Activated CD8-positive, alpha-beta memory T cell treated with anti-CD3 and anti-CD28 coated beads for 36 hours (primary cell): ENCODE measurements at regions not wholly inside any gene's neighbourhood (a gene's known extent, or its start where the extent isn't known, plus 50 kb on each side); places are given as distances from the start of the nearest gene placed in this dataset.
"Not testable (repeated sequence)": the region's sequence is repeated elsewhere in the genome, so short reads cannot be mapped to it uniquely, and the experiment has no call there.

Source experiments
- CTCF ChIA-PET: fragments of 350-600 bp; sonication (Branson Sonifier 250); formaldehyde crosslinking; loops from one replicate; lab custom pipeline; 2021; ENCODE audit warnings: antibody characterized with exemption; lab: Charles Lee
- POLR2A ChIA-PET: fragments of 350-600 bp; sonication (Branson Sonifier 250); formaldehyde crosslinking; loops from one replicate; lab custom pipeline; 2021; ENCODE audit warnings: antibody characterized with exemption; lab: Charles Lee

- CTCF ChIA-PET = no interaction called here
Observed at GRCh38 chr16:14384745-14385144, 245.3 kb downstream of the PARN start.

GRCh38 chr16:14383844-14384243 is 246.2 kb downstream of the PARN start:
- CTCF ChIA-PET, POLR2A ChIA-PET: not testable (repeated sequence)

More at GRCh38 chr16:14384745-14385144, 245.3 kb downstream of the PARN start:
- POLR2A ChIA-PET = no interaction called here

- CTCF ChIA-PET = interaction anchor here (0.6 kb wide), 1 partner anchor 24 kb away, joined by 4 read pairs; no protein-coding TSS in a partner anchor
Observed at GRCh38 chr16:14378689-14379467, 251.2 kb downstream of the PARN start.

GRCh38 chr16:14378131-14378551 is 251.9 kb downstream of the PARN start:
- ChIA-PET POLR2A (no interaction called here), CTCF (interaction anchor here (0.6 kb wide), 1 partner anchor 23 kb away, joined by 4 read pairs; no protein-coding TSS in a partner anchor)

More at GRCh38 chr16:14378689-14379467, 251.2 kb downstream of the PARN start:
- POLR2A ChIA-PET = no interaction called here

GRCh38 chr16:14377326-14377725 is 252.7 kb downstream of the PARN start:
- POLR2A ChIA-PET = no interaction called here
- CTCF ChIA-PET = no interaction called here

DNA sequence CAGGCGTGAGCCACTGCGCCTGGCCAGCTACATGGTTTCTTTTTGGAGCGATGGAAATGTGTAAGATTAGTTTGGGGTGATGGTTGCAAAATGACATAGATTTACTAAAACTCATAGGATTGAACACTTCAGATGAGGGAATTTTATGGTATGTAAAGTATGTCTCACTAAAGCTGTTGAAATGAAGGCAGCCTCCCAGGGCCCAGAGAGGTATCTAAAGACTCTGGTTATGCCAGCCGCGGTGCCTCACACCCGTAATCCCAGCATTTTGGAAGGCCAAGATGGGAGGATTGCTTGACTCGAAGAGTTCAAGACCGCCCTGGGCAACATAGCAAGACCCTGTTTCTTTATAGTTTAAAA is 254.9 kb downstream of the PARN start:
- ChIA-PET CTCF (no interaction called here), POLR2A (no interaction called here)

DNA sequence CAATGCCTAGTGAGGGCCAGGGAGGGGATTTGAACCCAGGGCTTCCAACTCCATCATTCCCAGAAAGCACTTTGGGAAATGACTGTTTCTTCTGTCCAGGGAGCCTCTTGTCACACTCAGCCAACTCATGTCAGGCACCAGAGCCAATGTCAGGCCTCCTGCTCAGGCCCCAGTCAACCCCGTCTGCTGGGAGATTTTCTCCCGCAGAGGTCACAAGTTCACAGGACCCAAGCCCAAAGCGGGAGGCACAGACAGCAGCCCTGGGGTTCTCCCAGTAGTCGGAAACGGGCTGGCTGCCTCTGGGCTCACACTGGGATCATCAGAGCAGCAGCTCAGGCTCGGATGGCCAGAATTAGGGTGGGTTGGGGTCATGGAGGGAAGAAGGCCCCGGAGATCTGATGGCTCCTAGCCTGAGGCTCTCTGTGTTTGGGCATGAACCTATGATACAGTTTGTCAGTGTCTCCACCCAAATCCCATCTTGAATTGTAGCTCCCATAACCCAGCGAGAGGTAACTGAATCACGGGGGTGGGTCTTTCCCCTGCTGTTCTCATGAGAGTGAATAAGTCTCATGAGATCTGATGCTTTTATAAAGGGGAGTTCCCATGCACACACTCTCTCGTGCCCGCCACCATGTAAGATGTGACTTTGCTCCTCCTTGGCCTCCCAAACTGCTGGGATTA is 255.5 kb downstream of the PARN start:
- ChIA-PET POLR2A (no interaction called here), CTCF (no interaction called here)

- ChIA-PET POLR2A (no interaction called here), CTCF (no interaction called here)
Observed at GRCh38 chr16:14373896-14374295, 256.2 kb downstream of the PARN start.

GRCh38 chr16:14373406-14373805 is 256.7 kb downstream of the PARN start:
- ChIA-PET POLR2A (no interaction called here), CTCF (no interaction called here)

GRCh38 chr16:14372471-14372870 is 257.6 kb downstream of the PARN start:
- ChIA-PET CTCF (no interaction called here), POLR2A (no interaction called here)

GRCh38 chr16:14371778-14372431 is 258.2 kb downstream of the PARN start:
- ChIA-PET POLR2A (no interaction called here), CTCF (no interaction called here)

- ChIA-PET CTCF (no interaction called here), POLR2A (no interaction called here)
Observed at GRCh38 chr16:14370736-14371234, 259.3 kb downstream of the PARN start.

GRCh38 chr16:14369734-14370598 is 260.1 kb downstream of the PARN start:
- CTCF ChIA-PET = no interaction called here
- POLR2A ChIA-PET = no interaction called here

GRCh38 chr16:14368399-14368798 is 261.7 kb downstream of the PARN start:
- ChIA-PET CTCF (no interaction called here), POLR2A (no interaction called here)

DNA sequence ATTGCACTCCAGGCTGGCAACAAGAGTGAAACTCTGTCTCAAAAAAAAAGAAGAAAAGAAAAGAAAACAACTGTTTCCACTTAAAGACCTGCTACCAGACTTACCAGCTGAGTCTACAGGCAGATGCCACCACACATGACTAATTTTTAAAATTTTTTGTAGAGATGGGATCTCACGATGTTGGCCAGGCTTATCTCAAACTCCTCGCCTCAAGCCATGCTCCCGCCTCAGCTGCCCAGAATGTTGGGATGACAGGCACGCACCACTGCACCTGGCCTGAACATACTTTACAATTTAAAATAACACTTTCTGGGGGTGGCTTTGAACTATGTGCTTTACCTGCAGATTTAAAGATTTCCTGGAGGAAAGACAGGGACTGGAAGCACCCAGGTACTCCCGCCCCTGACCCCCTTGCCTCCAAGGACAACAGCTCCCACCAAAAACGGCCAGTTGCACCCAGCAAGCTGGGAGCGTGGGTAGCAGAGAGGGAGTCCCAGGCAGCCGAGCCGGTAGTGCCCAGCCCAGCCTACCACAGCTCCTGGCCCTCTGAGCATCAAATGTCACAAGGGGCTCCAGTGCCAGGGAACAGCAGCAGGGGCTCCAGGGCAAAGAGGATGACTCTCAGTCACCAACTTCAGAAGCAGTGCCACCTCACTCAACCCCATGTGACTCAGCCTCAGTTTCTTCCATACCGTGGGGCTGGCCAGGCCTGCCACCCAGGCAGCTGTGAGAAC is 262.9 kb downstream of the PARN start:
- POLR2A ChIA-PET = no interaction called here
- CTCF ChIA-PET = no interaction called here

DNA sequence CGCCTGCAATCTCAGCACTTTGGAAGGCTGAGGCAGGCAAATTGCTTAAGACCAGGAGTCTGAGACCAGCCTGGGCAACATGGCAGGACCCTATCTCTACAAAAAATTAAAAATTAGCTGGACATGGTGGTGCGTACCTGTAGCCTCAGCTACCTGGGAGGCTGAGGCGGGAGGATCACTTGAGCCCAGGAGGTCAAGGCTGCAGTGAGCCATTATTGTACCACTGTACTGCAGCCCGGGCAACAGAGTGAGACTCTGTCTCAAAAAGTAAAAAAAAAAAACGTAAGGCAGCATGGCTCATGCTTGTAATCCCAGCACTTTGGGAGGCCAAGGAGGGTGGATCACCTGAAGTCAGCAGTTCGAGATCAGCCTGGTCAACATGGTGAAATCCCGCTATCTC is 263.6 kb downstream of the PARN start:
- ChIA-PET POLR2A (no interaction called here), CTCF (no interaction called here)

DNA sequence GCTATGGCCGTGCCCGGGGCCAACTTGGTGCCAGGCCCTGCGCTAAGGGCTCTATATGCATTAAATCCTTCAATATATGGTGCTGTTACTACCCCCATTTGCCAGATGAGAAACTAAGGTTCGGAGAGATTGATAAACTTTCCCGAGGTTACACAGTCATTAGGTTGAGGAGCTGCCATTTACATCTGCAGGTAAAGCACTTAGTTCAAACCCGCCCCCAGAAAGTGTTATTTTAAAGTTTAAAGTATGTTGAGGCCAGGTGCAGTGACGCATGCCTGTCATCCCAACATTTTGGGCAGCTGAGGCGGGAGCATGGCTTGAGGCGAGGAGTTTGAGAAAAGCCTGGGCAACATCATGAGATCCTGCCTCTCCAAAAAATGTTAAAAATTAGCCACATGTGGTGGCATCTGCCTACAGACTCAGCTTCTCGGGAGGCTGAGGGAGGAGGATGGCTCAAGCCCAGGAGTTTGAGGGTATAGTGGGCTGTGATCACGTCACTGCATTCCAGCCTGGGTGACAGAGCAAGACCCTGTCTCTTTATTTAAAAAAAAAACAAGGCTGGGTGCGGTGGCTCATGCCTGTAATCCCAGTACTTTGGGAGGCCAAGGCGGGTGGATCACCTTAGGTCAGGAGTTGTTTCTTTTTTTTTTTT is 264.7 kb downstream of the PARN start:
- POLR2A ChIA-PET = no interaction called here
- CTCF ChIA-PET = no interaction called here
